Osteocyte (in vitro differentiated cells): ENCODE measurements at regions not wholly inside any gene's neighbourhood (a gene's known extent, or its start where the extent isn't known, plus 50 kb on each side); places are given as distances from the start of the nearest gene placed in this dataset.

Experiments used
- DNase-seq: peaks from one replicate; pipeline ENCODE4 v3.0.0; 2021; ENCODE audit warnings: mixed read lengths; ENCODE audit not compliant: unreplicated experiment; ENCODE audit errors: extremely low spot score
- H3K27ac Mint-ChIP-seq: one replicate; pipeline ENCODE4 v1.8.0; 2021; ENCODE audit warnings: mild to moderate bottlenecking, mixed read lengths; ENCODE audit not compliant: unreplicated experiment
- H3K27me3 Mint-ChIP-seq: one replicate; pipeline ENCODE4 v1.8.0; 2021; ENCODE audit warnings: mixed read lengths; ENCODE audit not compliant: unreplicated experiment
- H3K36me3 Mint-ChIP-seq: one replicate; pipeline ENCODE4 v1.8.0; 2021; ENCODE audit warnings: mixed read lengths; ENCODE audit not compliant: unreplicated experiment
- H3K4me1 Mint-ChIP-seq: one replicate; pipeline ENCODE4 v1.8.0; 2021; ENCODE audit warnings: mixed read lengths; ENCODE audit not compliant: unreplicated experiment
- H3K4me3 Mint-ChIP-seq: one replicate; pipeline ENCODE4 v1.8.0; 2021; ENCODE audit warnings: mild to moderate bottlenecking, moderate library complexity, mixed read lengths; ENCODE audit not compliant: unreplicated experiment
- H3K9me3 Mint-ChIP-seq: one replicate; pipeline ENCODE4 v1.8.0; 2021; ENCODE audit warnings: mixed read lengths; ENCODE audit not compliant: unreplicated experiment
- CTCF ChIP-seq: fragments of 200-600 bp; sonication (generic); IDR thresholded peaks from 2 replicates; pipeline ENCODE4 v1.5.0; 2021; ENCODE audit warnings: antibody characterized with exemption, mild to moderate bottlenecking, moderate library complexity

DNA sequence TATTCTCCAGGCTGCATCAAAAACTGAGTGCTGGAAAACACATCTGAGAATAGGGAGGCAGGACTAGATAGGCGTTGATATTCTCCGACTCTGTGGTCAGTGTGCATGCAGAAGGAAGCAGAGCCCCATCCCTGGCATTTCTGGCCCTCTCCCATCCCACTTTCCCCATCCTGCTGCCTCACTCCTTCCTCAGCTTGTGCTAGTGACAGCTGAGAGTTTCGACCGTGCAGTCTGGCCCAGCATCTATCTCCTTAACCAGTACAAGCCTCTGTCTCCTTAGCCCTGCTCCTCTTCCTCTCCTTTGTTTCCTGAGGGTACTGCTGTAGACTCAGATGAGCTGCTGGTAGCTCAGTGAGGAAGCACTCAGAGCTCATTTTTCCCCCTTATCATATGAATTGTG lies 163.2 kb downstream of the SUCLA2 start:
- Mint-ChIP-seq H3K27ac (no peak overlapping the region), H3K36me3 (no peaks in the 10 kb centered on the region), H3K27me3 (no peaks in the 10 kb centered on the region), H3K4me1 (no peaks in the 10 kb centered on the region), H3K4me3 (no peak overlapping the region), H3K9me3 (no peaks in the 10 kb centered on the region)
- DNase-seq: no peak
- TF ChIP-seq CTCF: no peak

DNA sequence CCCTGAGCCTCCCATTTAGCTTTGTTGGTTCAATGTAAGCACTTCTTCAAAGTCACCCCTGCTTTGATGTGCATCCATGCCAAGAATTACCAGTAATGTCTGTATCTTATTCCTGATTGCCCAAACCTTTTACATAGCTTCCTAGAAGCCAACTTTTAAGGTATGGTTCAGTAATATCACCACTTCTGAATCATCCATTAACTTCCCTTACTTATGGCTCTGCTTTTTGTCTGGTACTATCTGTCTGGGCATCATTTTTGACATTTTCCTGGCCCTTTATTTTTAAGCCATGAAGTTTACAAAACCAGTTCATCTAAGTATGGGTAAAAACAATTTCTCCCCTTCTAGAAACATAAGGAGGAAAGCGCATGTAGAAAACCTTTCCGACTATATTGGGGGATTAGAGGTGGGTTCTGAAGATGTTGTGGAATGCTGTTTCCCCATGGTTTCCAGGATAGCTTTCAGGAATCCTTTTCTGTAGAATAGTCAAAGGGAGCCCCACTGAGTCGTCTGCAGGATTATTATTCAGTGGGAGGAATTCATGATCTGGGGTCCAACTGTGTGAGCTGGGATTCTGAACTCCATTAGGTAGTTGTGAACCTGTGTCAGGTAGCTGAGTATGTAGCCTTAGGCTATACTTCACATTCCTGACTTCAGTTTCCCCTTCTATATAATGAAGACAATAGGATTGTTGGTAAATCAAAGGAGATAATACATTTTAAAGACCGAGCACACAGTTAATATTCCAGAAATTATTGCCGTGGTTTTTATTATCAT lies 163.8 kb downstream of the SUCLA2 start:
- TF ChIP-seq CTCF: no peak
- Mint-ChIP-seq H3K27ac (no peak overlapping the region), H3K4me1 (no peaks in the 10 kb centered on the region)

GRCh38 chr13:47835470-47836228 lies 165.4 kb downstream of the SUCLA2 start:
- DNase-seq: no peak
- Mint-ChIP-seq H3K36me3 (no peaks in the 10 kb centered on the region), H3K9me3 (no peaks in the 10 kb centered on the region), H3K4me1 (no peaks in the 10 kb centered on the region), H3K4me3 (no peak overlapping the region), H3K27ac (no peak overlapping the region), H3K27me3 (no peaks in the 10 kb centered on the region)
- TF ChIP-seq CTCF: no peak

More for the DNA sequence above, 163.8 kb downstream of the SUCLA2 start:
- DNase-seq: no peak
- Mint-ChIP-seq H3K36me3 (no peaks in the 10 kb centered on the region), H3K4me3 (no peak overlapping the region), H3K9me3 (no peaks in the 10 kb centered on the region), H3K27me3 (no peaks in the 10 kb centered on the region)

DNA sequence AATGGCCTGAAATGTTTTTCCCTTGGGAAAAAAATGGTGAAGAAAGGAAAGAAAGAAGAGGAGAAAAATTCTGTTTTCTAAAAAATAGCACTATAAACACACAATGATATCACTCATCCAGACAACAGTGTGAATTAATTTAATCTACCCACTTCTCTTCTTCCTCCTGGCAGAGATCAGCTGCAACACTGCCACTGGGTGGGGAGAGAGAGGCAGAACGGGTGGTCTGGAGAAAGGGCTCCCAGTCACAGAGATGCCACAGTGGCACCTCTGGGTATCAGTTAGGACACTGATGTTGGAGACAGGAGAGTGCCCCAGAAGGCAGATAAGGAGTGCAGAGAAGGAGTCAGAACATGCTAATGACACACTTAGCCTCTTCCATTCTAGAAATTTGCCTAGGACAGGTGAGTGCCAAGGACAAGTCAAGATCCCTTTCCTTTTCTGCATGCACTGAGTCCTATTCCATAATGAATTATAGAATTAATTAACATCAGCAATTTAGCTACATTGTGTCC lies 168.6 kb downstream of the SUCLA2 start:
- Mint-ChIP-seq H3K9me3 (no peaks in the 10 kb centered on the region), H3K4me1 (no peaks in the 10 kb centered on the region), H3K27me3 (no peaks in the 10 kb centered on the region), H3K36me3 (no peaks in the 10 kb centered on the region), H3K27ac (no peak overlapping the region), H3K4me3 (no peak overlapping the region)
- DNase-seq: no peak
- TF ChIP-seq CTCF: no peak

GRCh38 chr13:47831265-47831664 lies 169.8 kb downstream of the SUCLA2 start:
- no peaks in the 10 kb centered on the region for H3K4me1 Mint-ChIP-seq
- no peaks in the 10 kb centered on the region for H3K27me3 Mint-ChIP-seq

More at GRCh38 chr13:47831265-47831664, 169.8 kb downstream of the SUCLA2 start:
- no peak for TF ChIP-seq CTCF
- DNase-seq: no peak
- no peak overlapping the region for H3K4me3 Mint-ChIP-seq
- H3K36me3 Mint-ChIP-seq: no peaks in the 10 kb centered on the region
- peaks cover 2% of the 10 kb centered on the region for H3K9me3 Mint-ChIP-seq
- H3K27ac Mint-ChIP-seq: no peak overlapping the region
